Fibroblast of skin of left biceps (primary cell): ENCODE measurements at regions not wholly inside any gene's neighbourhood (a gene's known extent, or its start where the extent isn't known, plus 50 kb on each side); places are given as distances from the start of the nearest gene placed in this dataset.
"Not testable (repeated sequence)": the region's sequence is repeated elsewhere in the genome, so short reads cannot be mapped to it uniquely, and the experiment has no call there.

Source experiments
- DNase-seq, 2 experiments: peaks; one replicate each; pipeline ENCODE4 v3.0.0-alpha.2; 2013; ENCODE audit warnings: low read depth in 2 of 2

GRCh38 chr4:129254126-129254525 is 158.2 kb downstream of the C4orf33 start:
- DNase-seq, result no peak

GRCh38 chr4:129254526-129254925 is 158.6 kb downstream of the C4orf33 start:
- no peak for DNase-seq

DNA sequence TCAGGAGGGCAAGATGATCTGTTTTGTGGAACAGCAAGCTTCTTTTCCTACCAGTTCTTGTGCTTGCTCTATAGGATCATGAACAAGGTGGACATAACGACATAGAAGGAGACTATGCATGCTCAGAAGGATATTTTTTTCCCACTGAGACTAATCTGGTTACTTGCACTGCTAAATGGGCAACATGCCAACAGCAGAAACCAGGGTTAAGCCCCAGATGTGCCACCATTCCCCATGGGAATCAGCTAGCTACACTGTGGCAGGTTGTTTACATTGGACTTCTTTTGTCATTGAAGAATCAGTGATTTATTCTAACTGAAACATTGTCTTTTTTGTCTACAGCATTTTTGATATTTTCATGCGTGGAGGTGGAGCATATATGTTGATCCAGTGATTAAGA is 165.6 kb downstream of the C4orf33 start:
- no peak for DNase-seq

GRCh38 chr4:129264008-129264657 is 168.2 kb downstream of the C4orf33 start:
- no peak for DNase-seq

- DNase-seq, result no peak
Measured at GRCh38 chr4:129278868-129279267, 182.9 kb downstream of the C4orf33 start.

DNA sequence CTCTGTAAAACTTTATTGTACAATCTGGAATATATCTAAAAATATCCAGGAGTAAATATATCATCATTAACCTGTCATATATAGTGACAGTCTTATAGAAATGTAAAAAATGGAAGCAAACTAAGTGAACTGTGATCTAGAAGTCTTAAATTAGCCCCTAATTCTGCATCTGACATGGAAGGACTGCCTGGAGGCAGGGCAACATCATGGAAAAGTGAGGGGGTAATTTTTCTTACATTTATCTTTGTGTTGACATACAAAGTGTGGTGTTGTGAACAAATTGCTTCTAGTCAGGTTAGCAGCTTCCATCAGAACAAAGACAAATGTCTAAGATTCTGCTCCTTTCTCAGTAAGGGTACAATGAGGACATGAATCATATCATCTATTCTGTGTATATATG is 186.3 kb downstream of the C4orf33 start:
- no peak for DNase-seq

DNA sequence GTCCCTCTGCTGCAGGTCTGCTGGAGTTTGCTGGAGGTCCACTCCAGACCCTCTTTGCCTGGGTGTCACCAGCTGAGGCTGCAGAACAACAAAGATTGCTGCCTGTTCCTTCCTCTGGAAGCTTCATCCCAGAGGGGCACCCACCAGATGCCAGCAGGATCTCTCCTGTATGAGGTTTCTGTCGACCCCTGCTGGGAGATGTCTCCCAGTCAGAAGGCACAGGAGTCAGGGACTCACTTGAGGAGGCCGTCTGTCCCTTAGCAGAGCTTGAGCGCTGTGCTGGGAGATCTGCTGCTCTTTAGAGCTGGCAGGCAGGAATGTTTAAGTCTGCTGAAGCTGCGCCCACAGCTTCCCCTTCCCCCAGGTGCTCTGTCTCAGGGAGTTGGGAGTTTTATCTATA is 196.2 kb downstream of the C4orf33 start:
- DNase-seq, result not testable (repeated sequence)

- no peak for DNase-seq
Measured at GRCh38 chr4:129314781-129315180, 218.8 kb downstream of the C4orf33 start.

DNA sequence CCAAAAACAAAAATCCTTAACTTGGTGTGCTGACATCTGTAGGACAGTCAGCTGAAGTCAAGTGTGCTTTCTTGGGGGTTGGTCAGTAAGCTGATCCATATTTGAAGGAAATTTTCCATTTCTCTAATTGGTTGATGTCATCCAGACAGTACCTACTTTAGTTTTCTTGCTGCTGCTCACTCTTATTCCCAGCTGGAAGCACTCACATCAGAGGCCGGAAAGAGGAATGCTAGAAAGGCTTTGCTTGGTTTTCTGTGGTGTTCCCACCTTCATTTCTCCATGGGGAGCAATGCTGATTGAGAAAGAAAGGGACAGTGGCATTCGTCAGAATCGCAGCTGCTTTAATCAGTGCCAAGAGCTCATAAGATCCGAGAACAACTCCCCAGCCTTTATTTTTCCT is 227.0 kb downstream of the C4orf33 start:
- no peak for DNase-seq

DNA sequence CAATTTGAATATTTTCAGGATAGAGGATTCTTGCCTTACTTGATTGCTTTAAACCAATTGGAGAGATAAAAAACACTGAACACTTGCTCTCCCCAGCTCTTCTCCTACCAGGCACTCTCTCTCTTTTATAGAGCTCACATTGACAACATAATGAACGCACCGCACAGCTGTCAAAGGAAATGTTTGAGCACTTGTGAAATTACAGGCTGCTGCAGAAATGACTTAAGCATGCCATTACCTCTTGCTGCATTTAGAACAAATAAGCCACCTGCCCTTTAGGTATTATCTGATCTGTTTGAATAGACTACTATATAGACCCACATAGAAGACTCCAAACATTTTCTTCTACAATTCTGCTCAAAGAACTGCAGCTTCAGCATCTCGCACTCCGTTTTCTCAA is 227.7 kb downstream of the C4orf33 start:
- DNase-seq, result no peak

DNA sequence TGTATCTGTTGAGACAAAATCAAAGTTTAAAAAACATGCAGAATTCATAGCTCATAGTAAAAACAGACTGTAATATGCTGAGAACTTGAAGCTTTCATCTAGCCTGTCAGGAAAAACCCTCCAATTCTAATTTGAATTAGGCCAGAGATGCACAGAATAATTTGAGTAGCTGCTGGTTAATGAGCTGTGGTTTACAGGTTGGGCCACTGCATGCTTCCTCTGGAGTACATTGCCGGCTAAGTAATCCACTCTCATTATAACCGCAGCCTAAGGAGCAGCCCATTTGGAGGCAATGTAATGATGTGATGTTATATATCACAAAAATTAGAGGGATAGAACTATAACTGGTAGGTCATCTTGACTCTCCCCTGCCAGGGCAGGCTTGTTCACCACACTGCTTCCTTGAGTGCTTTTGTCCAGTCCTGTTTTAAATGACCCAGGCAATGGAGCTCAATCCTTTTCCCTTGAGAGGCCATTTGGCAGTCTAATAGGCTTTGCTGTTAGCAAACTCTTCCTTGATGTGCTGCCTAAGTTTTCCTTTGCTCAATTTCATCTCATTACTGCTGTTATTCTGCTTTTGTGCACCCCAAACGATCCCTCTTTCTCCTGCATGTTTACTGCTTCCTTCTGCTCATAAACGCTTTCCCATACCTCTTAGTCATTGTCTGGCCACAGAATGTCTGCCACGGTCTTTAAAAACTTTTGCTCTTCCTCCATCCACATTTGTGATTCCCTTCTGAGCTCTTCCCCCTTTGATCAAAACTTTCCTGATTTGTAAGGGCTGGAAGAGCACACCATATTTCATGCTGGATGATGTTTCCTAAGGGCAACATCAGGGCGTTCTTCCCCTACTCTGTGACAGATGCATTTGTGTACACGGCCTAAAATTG is 230.9 kb downstream of the C4orf33 start:
- DNase-seq, result no peak

DNA sequence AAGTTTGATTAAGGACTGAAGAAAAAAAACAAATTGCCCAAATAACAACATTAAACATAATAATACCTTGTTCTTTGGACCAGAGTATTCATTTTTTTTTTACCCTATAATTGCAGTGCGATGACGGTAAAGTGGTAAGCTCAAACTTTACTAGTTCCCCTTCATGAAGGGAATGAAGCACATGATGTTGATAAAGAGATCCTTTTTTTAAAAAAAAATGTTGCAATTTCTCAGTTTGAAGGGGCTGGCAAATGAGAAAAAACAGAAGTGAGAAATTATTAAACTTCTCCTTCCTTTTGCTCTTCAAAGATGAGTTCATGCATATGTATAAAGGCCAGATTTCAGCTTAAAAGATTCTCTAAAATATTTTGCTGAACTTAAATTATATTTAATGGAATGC is 231.7 kb downstream of the C4orf33 start:
- no peak for DNase-seq

DNA sequence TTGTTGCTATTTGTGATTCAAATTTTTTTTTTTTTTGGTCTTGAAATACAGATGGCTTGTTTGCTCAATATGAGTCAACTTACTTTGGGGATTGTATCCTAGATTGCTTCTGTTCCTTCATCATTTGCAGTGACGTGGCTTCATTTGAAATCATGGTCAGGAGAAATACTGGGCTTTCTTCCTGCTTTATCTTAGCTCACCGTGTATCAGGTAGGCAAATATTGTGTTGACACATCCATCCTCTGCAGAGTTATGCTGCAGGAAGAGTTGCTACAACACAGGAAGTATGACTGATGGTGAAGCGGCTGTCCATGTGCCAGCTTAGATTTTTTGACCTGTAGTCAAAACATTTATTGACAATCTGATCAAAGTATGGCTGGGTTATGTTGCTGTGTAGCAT is 232.2 kb downstream of the C4orf33 start:
- no peak for DNase-seq

- no peak for DNase-seq
Measured at GRCh38 chr4:129334136-129334535, 238.2 kb downstream of the C4orf33 start.

- no peak for DNase-seq
Measured at GRCh38 chr4:129335276-129335675, 239.3 kb downstream of the C4orf33 start.

DNA sequence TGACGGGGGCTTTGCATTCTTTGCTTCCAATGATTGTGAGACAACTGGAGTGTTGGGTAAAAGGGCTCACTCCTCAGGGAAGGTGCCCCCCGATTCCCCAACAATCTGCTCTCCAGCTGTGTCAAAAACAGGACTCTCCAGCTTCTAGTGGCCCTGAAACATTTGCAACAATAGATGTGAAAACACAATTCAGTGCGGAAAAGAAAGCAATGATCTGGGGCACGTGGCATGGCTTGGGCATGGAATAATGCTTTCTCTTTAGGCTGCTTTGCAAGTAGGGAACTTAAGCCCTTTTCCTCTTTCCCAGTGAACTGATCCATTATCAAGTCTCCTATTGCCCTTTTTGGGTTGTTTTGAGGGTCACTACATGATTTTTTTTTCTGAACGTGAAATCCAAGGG is 239.9 kb downstream of the C4orf33 start:
- DNase-seq, result no peak

DNA sequence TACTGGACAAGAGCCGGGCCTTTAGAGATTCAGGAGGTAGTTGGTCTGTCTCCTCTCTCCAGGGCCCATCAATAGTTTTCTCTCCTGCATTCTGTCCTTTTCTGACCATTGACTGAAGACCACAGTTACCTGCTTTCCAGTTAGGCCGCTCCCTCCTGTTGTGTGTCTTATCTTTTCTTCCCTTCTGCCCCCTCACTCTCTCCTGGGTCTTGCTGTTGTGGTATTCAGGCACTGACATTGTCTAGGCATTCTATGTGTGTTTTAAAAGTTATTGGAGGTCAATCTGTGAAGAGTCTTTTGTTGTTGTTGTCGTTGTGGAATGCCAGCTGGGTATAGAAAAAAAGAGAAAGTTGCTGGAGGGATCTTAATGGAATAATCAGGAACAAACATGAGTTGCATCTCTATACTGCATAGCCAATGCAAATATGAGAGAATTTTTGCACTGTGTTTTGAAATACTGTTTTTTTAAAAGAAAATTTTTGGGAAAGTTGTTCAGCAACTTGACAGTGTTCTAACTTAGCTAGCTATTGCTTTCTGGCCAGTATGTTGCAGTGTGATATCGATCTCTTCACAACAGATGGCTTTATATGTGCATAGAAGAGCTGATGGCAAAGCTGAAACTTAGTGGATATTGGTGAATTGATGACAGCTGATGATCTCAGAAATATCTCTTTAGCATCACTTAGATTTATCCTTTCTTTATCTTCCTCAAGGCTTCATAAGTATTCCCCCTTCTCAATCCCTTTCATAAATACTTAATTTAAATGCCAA is 240.7 kb downstream of the C4orf33 start:
- DNase-seq, result no peak

DNA sequence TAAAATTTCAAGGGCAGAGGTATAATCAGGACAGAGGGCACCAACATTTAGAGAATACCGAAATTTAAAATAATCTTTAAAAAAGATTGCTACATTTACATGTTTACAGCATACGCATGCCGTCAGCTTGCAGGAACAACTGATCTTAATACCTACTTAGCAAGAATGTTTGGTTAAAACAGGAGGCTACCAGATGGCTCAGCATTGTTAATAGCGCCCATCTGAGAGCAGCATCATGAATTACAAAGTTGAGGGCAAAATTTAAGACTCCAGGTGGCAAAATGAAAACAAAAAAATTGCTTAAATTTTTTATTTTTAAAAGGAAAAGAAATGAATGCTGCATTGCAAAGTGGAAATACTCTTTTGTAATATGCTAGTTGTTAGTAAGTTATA is 241.3 kb downstream of the C4orf33 start:
- no peak for DNase-seq

DNA sequence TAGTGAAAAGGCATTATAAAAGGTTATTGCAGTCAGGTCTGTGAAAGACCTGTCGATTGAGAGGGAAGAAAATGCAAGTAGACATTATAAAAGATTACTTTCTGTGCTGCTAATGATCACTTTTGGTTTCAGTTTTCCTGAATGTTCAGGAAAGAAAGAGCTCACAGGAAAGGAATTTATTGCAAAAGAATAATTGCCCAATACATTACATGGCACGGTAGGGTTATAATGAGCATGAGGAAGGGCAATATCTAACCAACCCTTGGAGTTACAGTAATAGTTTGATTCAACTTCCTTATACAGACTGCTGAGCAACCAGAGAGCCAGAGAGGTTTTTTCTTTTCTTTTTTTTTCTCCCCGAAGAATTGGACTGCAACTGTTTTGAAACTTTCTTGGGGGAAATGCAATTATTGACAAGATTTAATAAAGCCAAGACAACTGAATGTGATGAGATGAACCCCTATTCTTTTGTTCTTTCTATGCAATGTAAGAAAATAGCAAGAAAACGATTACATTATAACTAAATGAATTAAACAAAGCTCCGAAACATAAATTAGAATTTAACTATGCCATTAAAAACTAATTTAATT is 247.0 kb downstream of the C4orf33 start:
- DNase-seq, result peak; percentile 45 to 51

- no peak for DNase-seq
Measured at GRCh38 chr4:129344058-129344457, 248.1 kb downstream of the C4orf33 start.

GRCh38 chr4:129345609-129346008 is 249.7 kb downstream of the C4orf33 start:
- no peak for DNase-seq

GRCh38 chr4:129346036-129346435 is 250.1 kb downstream of the C4orf33 start:
- DNase-seq, result no peak
